Activated CD4-positive, alpha-beta memory T cell treated with anti-CD3 and anti-CD28 coated beads for 36 hours (primary cell): ENCODE measurements at regions not wholly inside any gene's neighbourhood (a gene's known extent, or its start where the extent isn't known, plus 50 kb on each side); places are given as distances from the start of the nearest gene placed in this dataset.
"Not testable (repeated sequence)": the region's sequence is repeated elsewhere in the genome, so short reads cannot be mapped to it uniquely, and the experiment has no call there.

Experiments
- CTCF ChIA-PET: fragments of 350-600 bp; sonication (Branson Sonifier 250); formaldehyde crosslinking; loops from one replicate; lab custom pipeline; 2021; ENCODE audit warnings: antibody characterized with exemption, inconsistent platforms; lab: Charles Lee
- POLR2A ChIA-PET: fragments of 350-600 bp; sonication (Branson Sonifier 250); formaldehyde crosslinking; loops from one replicate; lab custom pipeline; 2021; ENCODE audit warnings: antibody characterized with exemption; lab: Charles Lee
- DNase-seq: peaks from one replicate; pipeline ENCODE4 v3.0.0-alpha.2; 2020
- H3K27ac Mint-ChIP-seq: one replicate; pipeline ENCODE4 v1.8.0; 2021; ENCODE audit warnings: mixed read lengths
- H3K27me3 Mint-ChIP-seq: one replicate; pipeline ENCODE4 v1.8.0; 2021; ENCODE audit warnings: mixed read lengths
- H3K36me3 Mint-ChIP-seq: one replicate; pipeline ENCODE4 v1.8.0; 2021; ENCODE audit warnings: mixed read lengths
- H3K4me1 Mint-ChIP-seq: one replicate; pipeline ENCODE4 v1.8.0; 2021; ENCODE audit warnings: low read depth, mixed read lengths
- H3K4me3 Mint-ChIP-seq: one replicate; pipeline ENCODE4 v1.8.0; 2021; ENCODE audit warnings: mild to moderate bottlenecking, mixed read lengths
- H3K9me3 Mint-ChIP-seq: one replicate; pipeline ENCODE4 v1.8.0; 2021; ENCODE audit warnings: mixed read lengths
- intact Hi-C: fragments of 100-400 bp; cut with micrococcal nuclease; formaldehyde crosslinking; loops from one replicate; pipeline ENCODE4 v1.15.1; 2023

DNA sequence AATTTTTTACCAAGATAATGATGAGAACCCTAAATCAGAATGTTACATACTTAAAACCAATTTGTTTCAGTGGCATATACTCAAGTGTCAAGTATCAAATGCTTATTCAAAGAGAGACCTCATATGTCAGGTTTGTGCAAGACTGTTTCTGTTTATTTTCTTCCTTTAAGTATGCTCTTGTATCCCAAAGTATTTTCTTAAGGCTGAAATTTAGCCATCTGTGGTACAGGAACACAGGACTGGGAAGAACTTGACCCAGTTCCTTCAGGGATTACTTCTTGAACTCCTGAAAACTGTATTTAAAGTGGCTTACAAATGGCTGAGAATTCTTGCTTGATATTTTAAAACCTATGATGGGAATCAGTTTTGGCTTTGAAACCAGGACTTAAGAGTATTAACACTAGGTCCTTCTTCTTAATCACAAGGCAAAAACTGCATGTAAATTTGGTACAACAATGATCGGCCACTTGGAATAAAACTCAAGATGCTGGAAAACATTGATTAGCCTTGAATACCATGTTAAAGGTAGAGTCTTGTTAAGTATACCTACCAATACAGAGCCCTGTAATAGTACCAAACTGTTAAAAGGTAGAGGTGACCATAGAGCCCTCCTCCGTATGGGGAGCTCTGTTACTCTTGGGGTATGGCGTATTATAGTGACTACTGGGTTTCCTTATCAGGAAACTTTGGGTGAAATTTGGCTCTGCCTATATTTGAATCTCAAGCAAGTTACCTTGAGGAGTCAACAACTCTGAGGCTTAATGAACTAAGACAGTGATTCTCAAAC lies 95.9 kb downstream of the BLID start:
- ChIA-PET POLR2A (no interaction called here), CTCF (interaction anchor here (0.7 kb wide), 1 partner anchor 51 kb away, joined by 3 read pairs; no protein-coding TSS in a partner anchor)
- H3K27ac Mint-ChIP-seq = no peak overlapping the region
- DNase-seq = no peak
- no peaks in the 10 kb centered on the region for H3K4me1 Mint-ChIP-seq
- no peaks in the 10 kb centered on the region for H3K27me3 Mint-ChIP-seq
- intact Hi-C loops = no loop called here
- H3K9me3 Mint-ChIP-seq = no peaks in the 10 kb centered on the region
- no peaks in the 10 kb centered on the region for H3K36me3 Mint-ChIP-seq
- no peak overlapping the region for H3K4me3 Mint-ChIP-seq

DNA sequence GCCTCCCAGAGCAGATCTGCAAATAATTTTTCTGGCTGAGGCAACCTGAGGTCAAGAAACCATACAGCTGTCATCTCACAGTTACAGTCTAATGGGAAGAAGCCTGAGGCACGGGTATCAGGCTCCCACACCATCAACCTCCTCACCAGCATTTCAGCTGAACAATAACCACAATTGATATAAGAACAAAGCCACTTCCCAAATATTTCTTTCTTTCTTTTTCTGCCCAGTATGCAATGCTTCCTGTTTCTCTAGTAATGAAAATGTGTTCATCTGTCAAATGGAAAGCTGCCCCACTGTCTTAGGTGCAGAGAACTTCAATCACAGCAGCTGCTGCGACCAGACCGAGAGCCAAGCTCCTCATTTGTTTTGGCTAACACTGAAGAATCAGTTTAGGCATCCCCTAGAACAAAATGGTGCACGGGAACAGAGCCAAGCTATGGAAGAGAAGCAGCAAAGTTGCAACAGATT lies 108.4 kb downstream of the BLID start:
- ChIA-PET POLR2A (no interaction called here), CTCF (no interaction called here)
- intact Hi-C loops = no loop called here
- Mint-ChIP-seq H3K4me1 (no peaks in the 10 kb centered on the region), H3K36me3 (no peaks in the 10 kb centered on the region), H3K27me3 (no peaks in the 10 kb centered on the region), H3K9me3 (no peaks in the 10 kb centered on the region), H3K4me3 (no peak overlapping the region), H3K27ac (no peak overlapping the region)
- DNase-seq = no peak

DNA sequence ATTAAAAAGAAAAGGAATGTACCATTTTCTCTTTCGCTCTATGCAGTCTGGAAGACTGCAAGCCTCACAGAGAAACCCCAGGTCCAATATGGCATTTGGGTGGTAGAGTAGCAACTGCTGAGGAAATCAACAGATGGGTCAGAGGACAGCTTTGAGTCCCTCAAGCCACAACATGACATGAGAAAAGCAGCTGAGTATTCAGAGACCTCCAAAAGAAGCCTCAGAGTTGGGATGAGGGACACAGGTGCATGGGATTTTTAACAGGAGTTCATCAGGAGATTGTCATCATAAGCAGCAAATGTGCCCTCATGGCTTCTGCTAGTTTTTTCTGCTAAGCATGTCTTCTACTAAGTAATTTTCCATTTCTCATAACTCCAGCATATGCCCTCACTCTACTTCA lies 111.6 kb downstream of the BLID start:
- Mint-ChIP-seq H3K36me3 (no peaks in the 10 kb centered on the region), H3K4me3 (no peak overlapping the region), H3K27ac (no peak overlapping the region), H3K27me3 (no peaks in the 10 kb centered on the region), H3K9me3 (no peaks in the 10 kb centered on the region), H3K4me1 (no peaks in the 10 kb centered on the region)
- CTCF ChIA-PET = no interaction called here
- DNase-seq = no peak
- POLR2A ChIA-PET = no interaction called here
- intact Hi-C loops = no loop called here

DNA sequence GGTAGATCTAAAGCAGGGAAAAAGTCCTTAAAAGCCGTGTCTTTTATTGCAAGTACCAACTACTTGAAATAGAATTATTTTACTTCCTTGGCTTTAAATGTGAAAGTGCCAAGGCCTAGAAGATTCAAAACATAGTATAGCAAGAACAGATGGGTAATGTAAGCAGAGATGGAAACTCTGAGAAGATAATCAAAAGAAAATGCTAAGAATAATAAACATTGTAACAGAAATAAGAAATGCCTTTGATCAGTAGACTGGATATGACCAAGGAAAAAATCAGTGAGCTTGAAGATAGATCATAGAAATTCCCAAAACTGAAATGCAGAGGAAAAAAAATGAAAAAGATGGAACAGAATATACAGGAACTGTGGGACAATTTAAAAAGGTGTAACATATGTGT lies 113.1 kb downstream of the BLID start:
- Mint-ChIP-seq H3K4me3 (no peak overlapping the region), H3K4me1 (no peaks in the 10 kb centered on the region), H3K9me3 (no peaks in the 10 kb centered on the region), H3K27me3 (no peaks in the 10 kb centered on the region), H3K36me3 (no peaks in the 10 kb centered on the region), H3K27ac (no peak overlapping the region)
- DNase-seq = no peak
- ChIA-PET POLR2A (no interaction called here), CTCF (no interaction called here)
- intact Hi-C loops = no loop called here

DNA sequence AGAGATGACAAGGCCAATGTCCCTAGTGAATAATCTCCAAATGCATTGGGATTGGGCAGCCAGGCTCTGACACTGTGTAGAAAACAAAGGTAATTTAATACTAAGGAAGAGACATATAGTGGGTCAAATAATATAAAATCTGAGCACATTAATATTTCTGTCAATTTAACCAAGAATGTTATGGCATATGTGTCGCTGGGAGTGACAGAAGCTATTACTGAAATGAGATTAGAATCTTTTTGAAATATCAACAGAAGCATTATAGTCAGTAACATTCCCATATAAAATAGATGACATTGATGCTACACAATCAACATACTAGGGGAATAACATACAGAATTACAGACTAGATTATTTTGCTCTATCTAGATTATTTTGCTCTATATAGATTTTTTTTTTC lies 114.0 kb downstream of the BLID start:
- H3K4me3 Mint-ChIP-seq = no peak overlapping the region
- intact Hi-C loops = no loop called here
- DNase-seq = no peak
- H3K4me1 Mint-ChIP-seq = no peaks in the 10 kb centered on the region
- H3K27ac Mint-ChIP-seq = no peak overlapping the region
- no peaks in the 10 kb centered on the region for H3K9me3 Mint-ChIP-seq
- POLR2A ChIA-PET = no interaction called here
- no peaks in the 10 kb centered on the region for H3K36me3 Mint-ChIP-seq
- CTCF ChIA-PET = no interaction called here
- no peaks in the 10 kb centered on the region for H3K27me3 Mint-ChIP-seq

DNA sequence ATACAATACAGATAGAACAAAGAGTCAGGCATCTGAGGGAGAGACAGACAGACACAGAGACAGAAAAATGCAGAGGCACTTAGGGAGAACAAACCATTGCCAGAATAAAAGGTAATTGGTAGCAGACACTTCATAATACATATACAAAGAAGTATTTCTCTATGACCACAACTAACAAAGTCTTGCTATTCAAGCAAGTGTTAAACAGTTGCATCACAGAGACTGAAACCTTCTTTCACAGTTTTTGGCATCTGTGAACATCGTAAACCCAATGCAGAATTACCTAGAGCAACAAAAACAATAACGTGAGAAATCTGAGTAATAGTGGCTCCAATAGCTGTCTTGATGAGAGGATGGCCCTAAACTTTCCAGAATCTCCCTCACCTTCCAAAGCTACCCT lies 116.4 kb downstream of the BLID start:
- no peaks in the 10 kb centered on the region for H3K27me3 Mint-ChIP-seq
- DNase-seq = no peak
- H3K4me1 Mint-ChIP-seq = no peaks in the 10 kb centered on the region
- no peak overlapping the region for H3K4me3 Mint-ChIP-seq
- H3K36me3 Mint-ChIP-seq = no peaks in the 10 kb centered on the region
- H3K27ac Mint-ChIP-seq = no peak overlapping the region
- H3K9me3 Mint-ChIP-seq = peaks cover 1% of the 10 kb centered on the region
- intact Hi-C loops = no loop called here
- ChIA-PET POLR2A (no interaction called here), CTCF (no interaction called here)

DNA sequence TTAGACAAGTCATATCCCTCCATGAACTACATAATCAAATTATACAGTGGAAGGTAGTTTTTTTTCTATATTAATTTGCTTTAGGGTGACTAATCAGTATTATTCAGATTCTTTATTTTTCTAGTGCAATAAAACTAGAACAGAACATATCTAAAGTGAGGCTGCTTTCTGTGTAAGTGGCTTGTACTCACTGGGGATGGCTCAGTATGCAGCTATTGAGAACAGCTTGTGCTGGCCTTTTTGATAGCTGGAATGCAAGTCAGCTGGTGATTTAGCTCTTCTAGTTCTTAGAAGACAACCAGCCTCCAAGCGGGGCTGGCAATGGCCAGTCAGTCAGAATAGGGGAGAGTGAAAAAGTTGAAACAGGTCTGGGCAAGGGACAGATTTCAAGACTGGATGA lies 119.4 kb downstream of the BLID start:
- Mint-ChIP-seq H3K27ac (no peak overlapping the region), H3K9me3 (peaks cover 9% of the 10 kb centered on the region), H3K36me3 (no peaks in the 10 kb centered on the region), H3K27me3 (no peaks in the 10 kb centered on the region), H3K4me3 (no peak overlapping the region), H3K4me1 (no peaks in the 10 kb centered on the region)
- intact Hi-C loops = no loop called here
- ChIA-PET CTCF (no interaction called here), POLR2A (no interaction called here)
- no peak for DNase-seq

DNA sequence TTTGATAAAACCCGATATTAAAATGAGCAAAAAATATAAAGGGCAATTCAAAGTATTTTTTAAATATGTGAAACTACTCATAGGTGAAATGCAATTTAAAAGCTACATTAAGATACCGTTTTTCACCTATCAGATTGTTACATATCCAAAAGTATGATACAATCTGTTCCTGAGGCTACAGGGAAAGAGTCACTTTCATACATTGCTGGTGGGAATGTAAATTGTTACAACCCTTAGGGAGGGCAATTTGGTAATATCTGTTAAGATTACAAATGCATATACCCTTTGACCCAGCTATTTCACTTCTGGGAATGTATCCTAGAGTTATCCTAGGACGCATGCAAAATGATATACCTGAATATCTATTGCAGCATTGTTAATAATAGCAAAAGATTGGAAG lies 132.1 kb downstream of the BLID start:
- Mint-ChIP-seq H3K27me3 (peaks cover 4% of the 10 kb centered on the region), H3K4me3 (no peak overlapping the region), H3K4me1 (no peaks in the 10 kb centered on the region), H3K36me3 (no peaks in the 10 kb centered on the region), H3K9me3 (no peaks in the 10 kb centered on the region), H3K27ac (no peak overlapping the region)
- intact Hi-C loops = no loop called here
- CTCF ChIA-PET = interaction anchor here (0.6 kb wide), 1 partner anchor 1836 kb away, joined by 3 read pairs; no protein-coding TSS in a partner anchor
- POLR2A ChIA-PET = no interaction called here
- DNase-seq = no peak

DNA sequence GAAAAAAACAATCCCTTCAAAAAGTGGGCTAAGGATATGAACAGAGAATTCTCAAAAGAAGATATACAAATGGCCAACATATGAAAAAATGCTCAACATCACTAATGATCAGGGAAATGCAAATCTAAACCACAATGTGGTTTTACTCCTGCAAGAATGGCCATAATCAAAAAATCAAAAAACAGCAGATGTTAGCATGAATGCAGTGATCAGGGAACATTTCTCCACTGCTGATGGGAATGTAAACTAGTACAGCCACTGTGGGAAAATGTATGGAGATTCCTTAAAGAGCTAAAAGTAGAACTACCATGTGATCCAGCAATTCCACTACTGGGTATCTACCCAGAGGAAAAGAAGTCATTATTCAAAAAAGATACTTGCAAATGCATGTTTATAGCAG lies 138.1 kb downstream of the BLID start:
- CTCF ChIA-PET, H3K27me3 Mint-ChIP-seq, H3K27ac Mint-ChIP-seq, H3K4me3 Mint-ChIP-seq, H3K4me1 Mint-ChIP-seq, H3K9me3 Mint-ChIP-seq, H3K36me3 Mint-ChIP-seq, intact Hi-C loops, POLR2A ChIA-PET, DNase-seq: not testable (repeated sequence)

DNA sequence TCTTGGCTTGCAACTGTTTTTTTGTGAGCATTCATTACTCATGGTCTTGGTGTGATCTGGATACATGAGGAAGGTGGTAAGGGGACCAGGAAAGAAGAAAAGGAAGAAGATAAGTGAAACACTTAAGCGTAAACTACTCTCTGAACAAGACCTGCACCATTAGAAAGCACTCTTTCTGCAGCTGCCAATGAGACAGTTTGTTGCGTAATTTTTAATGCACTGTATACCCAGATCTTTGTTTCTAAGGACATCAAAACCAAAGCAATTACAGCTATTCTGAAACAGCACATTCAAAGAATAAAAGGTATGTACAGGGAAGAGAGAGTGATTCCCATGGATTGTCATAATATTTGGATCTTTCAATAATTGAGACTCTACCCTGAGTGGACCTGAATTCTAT lies 147.4 kb downstream of the BLID start:
- Mint-ChIP-seq H3K9me3 (no peaks in the 10 kb centered on the region), H3K27me3 (peaks cover 8% of the 10 kb centered on the region), H3K4me3 (no peak overlapping the region), H3K4me1 (no peaks in the 10 kb centered on the region), H3K27ac (no peak overlapping the region), H3K36me3 (no peaks in the 10 kb centered on the region)
- intact Hi-C loops = no loop called here
- CTCF ChIA-PET = interaction anchor here (0.7 kb wide), 1 partner anchor 339 kb away, joined by 3 read pairs; no protein-coding TSS in a partner anchor
- no peak for DNase-seq
- POLR2A ChIA-PET = no interaction called here

DNA sequence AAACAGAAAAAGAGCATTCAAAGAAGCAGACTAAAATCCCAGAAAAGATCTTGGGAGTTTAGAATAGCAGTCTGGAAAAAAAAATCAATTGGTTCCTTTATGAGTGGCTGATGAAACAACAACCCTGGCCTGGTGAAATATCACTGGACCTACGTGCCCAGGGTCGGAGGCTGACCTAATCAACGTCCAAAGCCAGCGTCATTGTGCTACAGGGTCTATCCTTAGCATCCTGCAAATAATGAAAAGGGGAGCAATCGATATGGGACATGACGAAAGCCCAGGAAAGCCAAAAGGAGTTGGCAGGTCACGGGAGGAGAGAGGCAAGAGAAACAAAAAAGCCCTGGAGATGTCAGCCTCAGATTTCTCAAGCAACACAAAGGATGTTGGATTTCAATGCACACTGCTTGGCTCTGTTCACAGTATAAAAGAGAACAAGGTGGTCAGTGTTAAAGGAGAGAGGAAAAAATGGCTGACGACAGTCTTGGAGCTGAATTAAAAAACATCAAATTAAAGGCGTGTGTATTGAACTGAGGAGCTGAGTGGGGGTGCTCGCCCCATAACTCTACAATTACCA lies 148.8 kb downstream of the BLID start:
- CTCF ChIA-PET = no interaction called here
- no peak for DNase-seq
- no peak overlapping the region for H3K27ac Mint-ChIP-seq

DNA sequence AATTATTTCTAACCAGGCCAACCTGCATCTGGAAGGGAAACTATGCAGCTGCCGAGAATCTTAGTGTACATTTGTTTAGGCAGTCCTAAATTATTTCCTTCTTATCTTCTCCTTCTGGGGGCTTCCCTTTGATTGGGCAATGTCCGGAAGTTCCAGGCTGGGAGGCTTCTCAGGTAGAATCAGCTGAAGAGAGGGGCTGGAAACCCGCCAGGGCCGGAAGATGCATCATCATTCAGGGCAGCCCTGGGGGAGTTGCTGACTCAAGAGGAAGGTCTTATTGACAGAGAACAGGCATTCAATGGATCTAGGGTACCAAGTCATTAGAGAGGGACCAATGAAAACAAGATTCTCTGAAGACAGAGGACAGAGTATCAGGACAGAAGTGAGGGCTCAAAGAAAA lies 150.7 kb downstream of the BLID start:
- Mint-ChIP-seq H3K9me3 (no peaks in the 10 kb centered on the region), H3K27ac (no peak overlapping the region), H3K36me3 (no peaks in the 10 kb centered on the region), H3K4me1 (no peaks in the 10 kb centered on the region), H3K27me3 (peaks cover 6% of the 10 kb centered on the region), H3K4me3 (no peak overlapping the region)
- ChIA-PET POLR2A (no interaction called here), CTCF (no interaction called here)
- intact Hi-C loops = no loop called here
- no peak for DNase-seq

More for the DNA sequence above, 148.8 kb downstream of the BLID start:
- H3K4me1 Mint-ChIP-seq = no peaks in the 10 kb centered on the region
- peaks cover 8% of the 10 kb centered on the region for H3K27me3 Mint-ChIP-seq
- H3K4me3 Mint-ChIP-seq = no peak overlapping the region
- intact Hi-C loops = no loop called here
- H3K36me3 Mint-ChIP-seq = no peaks in the 10 kb centered on the region
- POLR2A ChIA-PET = no interaction called here
- H3K9me3 Mint-ChIP-seq = no peaks in the 10 kb centered on the region

DNA sequence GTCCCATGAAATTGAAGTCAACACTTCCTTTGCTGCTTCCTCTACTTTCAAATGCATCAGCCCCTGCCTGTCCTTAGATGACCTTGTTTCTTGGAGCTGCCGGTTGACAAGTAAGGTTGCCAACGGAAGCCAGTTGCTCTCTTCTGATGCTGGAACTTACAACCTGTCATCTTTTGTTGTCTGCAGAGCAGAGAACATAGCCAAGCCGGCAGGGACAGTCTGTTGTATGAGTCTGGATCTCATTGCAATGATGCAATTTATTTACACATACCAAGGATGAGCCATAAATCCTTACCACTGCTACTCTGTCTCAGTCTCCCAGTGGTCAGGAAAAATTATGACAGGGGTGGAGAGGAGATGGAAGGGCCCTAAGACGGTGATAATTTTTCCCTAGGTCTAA lies 151.4 kb downstream of the BLID start:
- H3K36me3 Mint-ChIP-seq = no peaks in the 10 kb centered on the region
- H3K4me3 Mint-ChIP-seq = no peak overlapping the region
- ChIA-PET CTCF (no interaction called here), POLR2A (no interaction called here)
- no peak for DNase-seq
- intact Hi-C loops = no loop called here
- no peaks in the 10 kb centered on the region for H3K4me1 Mint-ChIP-seq
- H3K9me3 Mint-ChIP-seq = no peaks in the 10 kb centered on the region
- H3K27ac Mint-ChIP-seq = no peak overlapping the region
- H3K27me3 Mint-ChIP-seq = peaks cover 6% of the 10 kb centered on the region
